Activated naive CD8-positive, alpha-beta T cell treated with anti-CD3 and anti-CD28 coated beads, Interleukin-2, amount 50 U/mL, for 24 hours (primary cell): ENCODE measurements at regions not wholly inside any gene's neighbourhood (a gene's known extent, or its start where the extent isn't known, plus 50 kb on each side); places are given as distances from the start of the nearest gene placed in this dataset.
A peak's percentile ranks its signal among the peaks of the same experiment; 100 is the strongest.

Experiments used
- ATAC-seq: fragments of 150-1000 bp; cut with Tn5 transposase; one replicate; pipeline ENCODE4 v1.10.0; 2021
- DNase-seq: peaks from one replicate; pipeline ENCODE4 v3.0.0; 2021
- H3K27ac Mint-ChIP-seq: one replicate; pipeline ENCODE4 v1.8.0; 2021; ENCODE audit warnings: mild to moderate bottlenecking, mixed read lengths
- H3K27me3 Mint-ChIP-seq: one replicate; pipeline ENCODE4 v1.8.0; 2021; ENCODE audit warnings: mixed read lengths
- H3K36me3 Mint-ChIP-seq: one replicate; pipeline ENCODE4 v1.8.0; 2021; ENCODE audit warnings: low read depth, mixed read lengths
- H3K4me1 Mint-ChIP-seq: one replicate; pipeline ENCODE4 v1.8.0; 2021; ENCODE audit warnings: mixed read lengths
- H3K4me3 Mint-ChIP-seq: one replicate; pipeline ENCODE4 v1.8.0; 2021; ENCODE audit warnings: mild to moderate bottlenecking, moderate library complexity, mixed read lengths
- H3K9me3 Mint-ChIP-seq: one replicate; pipeline ENCODE4 v1.8.0; 2021; ENCODE audit warnings: mixed read lengths

GRCh38 chr7:24341691-24342413 lies 57.9 kb downstream of the NPY start:
- Mint-ChIP-seq H3K9me3 (no peaks in the 10 kb centered on the region), H3K27me3 (peaks cover 5% of the 10 kb centered on the region), H3K27ac (no peak overlapping the region), H3K4me1 (no peaks in the 10 kb centered on the region), H3K4me3 (no peak overlapping the region), H3K36me3 (no peaks in the 10 kb centered on the region)
- ATAC-seq (no peak), DNase-seq (no peak)

GRCh38 chr7:24343614-24344013 lies 59.6 kb downstream of the NPY start:
- no peaks in the 10 kb centered on the region for H3K27me3 Mint-ChIP-seq
- DNase-seq: no peak
- ATAC-seq: no peak
- no peaks in the 10 kb centered on the region for H3K36me3 Mint-ChIP-seq
- no peaks in the 10 kb centered on the region for H3K9me3 Mint-ChIP-seq
- no peak overlapping the region for H3K4me3 Mint-ChIP-seq
- H3K27ac Mint-ChIP-seq: no peak overlapping the region
- no peaks in the 10 kb centered on the region for H3K4me1 Mint-ChIP-seq

GRCh38 chr7:24346129-24346528 lies 62.1 kb downstream of the NPY start:
- ATAC-seq: no peak
- DNase-seq: no peak
- no peaks in the 10 kb centered on the region for H3K36me3 Mint-ChIP-seq
- peaks cover 3% of the 10 kb centered on the region for H3K27me3 Mint-ChIP-seq
- H3K4me1 Mint-ChIP-seq: no peaks in the 10 kb centered on the region
- H3K9me3 Mint-ChIP-seq: no peaks in the 10 kb centered on the region
- H3K4me3 Mint-ChIP-seq: no peak overlapping the region
- H3K27ac Mint-ChIP-seq: no peak overlapping the region

GRCh38 chr7:24346716-24347115 lies 62.7 kb downstream of the NPY start:
- Mint-ChIP-seq H3K4me1 (no peaks in the 10 kb centered on the region), H3K27me3 (peaks cover 3% of the 10 kb centered on the region), H3K36me3 (no peaks in the 10 kb centered on the region), H3K9me3 (no peaks in the 10 kb centered on the region), H3K4me3 (no peak overlapping the region), H3K27ac (no peak overlapping the region)
- no peak for ATAC-seq
- DNase-seq: no peak

GRCh38 chr7:24349339-24349738 lies 65.3 kb downstream of the NPY start:
- Mint-ChIP-seq H3K36me3 (no peaks in the 10 kb centered on the region), H3K4me3 (no peak overlapping the region), H3K27ac (no peak overlapping the region), H3K9me3 (no peaks in the 10 kb centered on the region), H3K4me1 (no peaks in the 10 kb centered on the region), H3K27me3 (peaks cover 5% of the 10 kb centered on the region)
- ATAC-seq (no peak), DNase-seq (no peak)

GRCh38 chr7:24354456-24354855 lies 70.5 kb downstream of the NPY start:
- Mint-ChIP-seq H3K4me1 (no peaks in the 10 kb centered on the region), H3K27me3 (peaks cover 11% of the 10 kb centered on the region), H3K27ac (no peak overlapping the region), H3K36me3 (no peaks in the 10 kb centered on the region), H3K9me3 (peaks cover 4% of the 10 kb centered on the region), H3K4me3 (no peak overlapping the region)
- DNase-seq (no peak), ATAC-seq (no peak)

- ATAC-seq: no peak
- Mint-ChIP-seq H3K9me3 (peaks cover 4% of the 10 kb centered on the region), H3K4me1 (no peaks in the 10 kb centered on the region), H3K27me3 (peaks cover 11% of the 10 kb centered on the region), H3K36me3 (no peaks in the 10 kb centered on the region), H3K4me3 (no peak overlapping the region), H3K27ac (no peak overlapping the region)
- DNase-seq: no peak
Observed at GRCh38 chr7:24356718-24357386, 72.9 kb downstream of the NPY start.

GRCh38 chr7:24361001-24361400 lies 77.0 kb downstream of the NPY start:
- ATAC-seq (no peak), DNase-seq (no peak)
- H3K27me3 Mint-ChIP-seq: peaks cover 14% of the 10 kb centered on the region
- H3K9me3 Mint-ChIP-seq: no peaks in the 10 kb centered on the region
- H3K4me3 Mint-ChIP-seq: no peak overlapping the region
- H3K27ac Mint-ChIP-seq: no peak overlapping the region
- no peaks in the 10 kb centered on the region for H3K36me3 Mint-ChIP-seq
- H3K4me1 Mint-ChIP-seq: no peaks in the 10 kb centered on the region

GRCh38 chr7:24365606-24366005 lies 81.6 kb downstream of the NPY start:
- DNase-seq (no peak), ATAC-seq (no peak)
- Mint-ChIP-seq H3K36me3 (no peaks in the 10 kb centered on the region), H3K4me3 (no peak overlapping the region), H3K27me3 (peaks cover 15% of the 10 kb centered on the region), H3K27ac (no peak overlapping the region), H3K4me1 (no peaks in the 10 kb centered on the region), H3K9me3 (no peaks in the 10 kb centered on the region)

GRCh38 chr7:24366876-24367275 lies 82.9 kb downstream of the NPY start:
- Mint-ChIP-seq H3K4me3 (no peak overlapping the region), H3K4me1 (no peaks in the 10 kb centered on the region), H3K27me3 (peaks cover 15% of the 10 kb centered on the region), H3K27ac (no peak overlapping the region), H3K9me3 (no peaks in the 10 kb centered on the region), H3K36me3 (no peaks in the 10 kb centered on the region)
- DNase-seq (no peak), ATAC-seq (no peak)

- Mint-ChIP-seq H3K4me3 (no peak overlapping the region), H3K9me3 (no peaks in the 10 kb centered on the region), H3K27ac (no peak overlapping the region), H3K4me1 (no peaks in the 10 kb centered on the region), H3K27me3 (peaks cover 13% of the 10 kb centered on the region), H3K36me3 (no peaks in the 10 kb centered on the region)
- DNase-seq (no peak), ATAC-seq (no peak)
Observed at GRCh38 chr7:24368161-24368560, 84.2 kb downstream of the NPY start.

GRCh38 chr7:24370541-24370940 lies 86.6 kb downstream of the NPY start:
- peaks cover 6% of the 10 kb centered on the region for H3K27me3 Mint-ChIP-seq
- no peaks in the 10 kb centered on the region for H3K9me3 Mint-ChIP-seq
- no peak for DNase-seq
- ATAC-seq: peak; percentile 52
- no peaks in the 10 kb centered on the region for H3K4me1 Mint-ChIP-seq
- H3K4me3 Mint-ChIP-seq: no peak overlapping the region
- H3K36me3 Mint-ChIP-seq: no peaks in the 10 kb centered on the region
- H3K27ac Mint-ChIP-seq: no peak overlapping the region

GRCh38 chr7:24372961-24373955 lies 89.3 kb downstream of the NPY start:
- Mint-ChIP-seq H3K27ac (no peak overlapping the region), H3K4me3 (no peak overlapping the region), H3K9me3 (no peaks in the 10 kb centered on the region), H3K4me1 (no peaks in the 10 kb centered on the region), H3K36me3 (no peaks in the 10 kb centered on the region), H3K27me3 (no peaks in the 10 kb centered on the region)
- DNase-seq (no peak), ATAC-seq (no peak)

GRCh38 chr7:24378871-24379616 lies 95.1 kb downstream of the NPY start:
- Mint-ChIP-seq H3K9me3 (no peaks in the 10 kb centered on the region), H3K4me3 (no peak overlapping the region), H3K36me3 (no peaks in the 10 kb centered on the region), H3K27ac (no peak overlapping the region), H3K27me3 (no peaks in the 10 kb centered on the region), H3K4me1 (no peaks in the 10 kb centered on the region)
- DNase-seq (no peak), ATAC-seq (no peak)
